ENCODE measurements at regions not wholly inside any gene's neighbourhood (a gene's known extent, or its start where the extent isn't known, plus 50 kb on each side); places are given as distances from the start of the nearest gene placed in this dataset.

DNA sequence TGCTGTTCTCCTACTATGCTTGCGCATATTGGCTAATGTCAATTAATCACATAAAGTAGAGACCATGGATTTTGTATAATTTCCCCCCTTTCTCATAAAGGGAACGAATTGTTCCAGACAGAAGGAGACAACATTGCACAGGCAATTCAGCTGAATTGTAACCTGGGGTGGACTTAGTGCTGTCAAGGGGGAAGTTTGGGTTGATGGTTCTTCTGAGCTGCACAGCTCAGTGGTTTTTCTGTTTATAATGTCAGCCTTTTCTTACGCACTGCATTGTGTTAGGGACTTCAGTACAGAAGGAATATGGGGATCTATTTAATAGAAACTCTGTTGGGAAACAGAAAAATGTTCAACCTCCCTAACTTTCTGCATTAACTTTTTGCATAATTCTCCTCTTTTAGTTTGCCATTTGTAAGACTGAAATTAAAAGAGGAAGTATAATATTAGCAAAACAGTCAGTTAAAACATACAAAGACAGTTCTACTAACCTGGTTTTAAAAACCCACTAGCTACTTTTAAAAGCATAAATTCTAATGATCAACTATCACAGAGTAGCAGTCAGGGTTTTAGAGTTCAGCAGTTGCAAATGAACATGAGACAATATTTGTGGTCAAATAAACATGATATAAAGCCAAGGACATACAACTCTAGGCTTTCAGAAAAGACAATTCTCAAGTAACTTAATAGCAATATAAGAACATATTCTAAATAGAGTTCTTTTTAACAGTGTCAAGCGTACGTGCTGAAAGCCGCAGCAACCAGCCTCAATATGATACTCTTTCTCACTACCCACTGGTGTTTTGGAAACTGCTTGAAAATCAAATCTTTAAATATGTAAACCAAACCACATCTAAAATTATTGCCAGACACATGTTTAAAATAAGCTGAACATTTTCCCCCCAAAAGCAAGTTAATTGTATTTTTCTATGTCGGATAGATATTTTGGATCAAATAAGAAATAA, 393.0 kb downstream of the FSCB start:
- TF ChIP-seq POLR2AphosphoS5 (IDR thresholded peaks at IDR 0.05; ENCODE audit: insufficient read depth in 1 of 2, low read depth in 1 of 2): no peak
- TF ChIP-seq POLR2A (IDR thresholded peaks at IDR 0.05): no peak
- TF ChIP-seq, protein P1, sequence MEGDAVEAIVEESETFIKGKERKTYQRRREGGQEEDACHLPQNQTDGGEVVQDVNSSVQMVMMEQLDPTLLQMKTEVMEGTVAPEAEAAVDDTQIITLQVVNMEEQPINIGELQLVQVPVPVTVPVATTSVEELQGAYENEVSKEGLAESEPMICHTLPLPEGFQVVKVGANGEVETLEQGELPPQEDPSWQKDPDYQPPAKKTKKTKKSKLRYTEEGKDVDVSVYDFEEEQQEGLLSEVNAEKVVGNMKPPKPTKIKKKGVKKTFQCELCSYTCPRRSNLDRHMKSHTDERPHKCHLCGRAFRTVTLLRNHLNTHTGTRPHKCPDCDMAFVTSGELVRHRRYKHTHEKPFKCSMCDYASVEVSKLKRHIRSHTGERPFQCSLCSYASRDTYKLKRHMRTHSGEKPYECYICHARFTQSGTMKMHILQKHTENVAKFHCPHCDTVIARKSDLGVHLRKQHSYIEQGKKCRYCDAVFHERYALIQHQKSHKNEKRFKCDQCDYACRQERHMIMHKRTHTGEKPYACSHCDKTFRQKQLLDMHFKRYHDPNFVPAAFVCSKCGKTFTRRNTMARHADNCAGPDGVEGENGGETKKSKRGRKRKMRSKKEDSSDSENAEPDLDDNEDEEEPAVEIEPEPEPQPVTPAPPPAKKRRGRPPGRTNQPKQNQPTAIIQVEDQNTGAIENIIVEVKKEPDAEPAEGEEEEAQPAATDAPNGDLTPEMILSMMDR (IDR thresholded peaks at IDR 0.05): no peak
- Histone ChIP-seq H3K9me3 (no peaks in the 10 kb centered on the region), H3K4me1 (no peaks in the 10 kb centered on the region), H3K36me3 (no peaks in the 10 kb centered on the region), H3K27ac (no peak overlapping the region), H3K27me3 (no peaks in the 10 kb centered on the region), H3K4me3 (no peak overlapping the region)
- DNase-seq (ENCODE audit: extremely low spot score in 2 of 2): no peak
- intact Hi-C loops (cut with DNase I): no loop called here

DNA sequence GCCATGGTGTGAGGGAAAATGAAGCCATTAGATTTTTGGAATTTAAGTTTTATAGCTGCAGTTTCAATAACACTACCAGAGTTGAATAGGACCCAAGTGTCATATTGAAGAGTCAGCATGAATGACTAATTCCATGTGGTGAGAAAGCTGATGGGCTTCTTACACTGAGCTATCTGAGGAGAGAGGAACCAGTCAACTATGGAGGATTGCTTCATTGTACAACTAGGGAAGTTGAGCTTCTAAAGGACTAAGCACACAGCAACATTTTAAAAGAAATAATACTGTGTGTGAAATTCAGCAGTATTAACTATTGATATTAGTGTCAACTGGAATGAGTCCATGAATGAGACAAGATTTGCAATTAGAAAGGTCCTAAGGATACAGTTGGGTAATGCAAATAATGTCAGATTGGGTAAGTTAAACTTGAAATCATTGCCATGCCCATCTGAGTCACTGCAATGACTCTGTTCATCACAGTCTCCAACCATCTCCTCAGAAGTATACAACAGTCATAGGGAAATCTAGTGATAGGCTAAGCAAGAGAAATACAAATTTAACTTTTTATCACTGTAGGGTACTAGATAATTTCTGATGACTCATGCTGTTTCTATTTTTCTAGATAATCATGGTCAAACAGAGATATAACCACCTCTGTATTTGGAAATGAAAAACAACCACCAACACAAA, 394.2 kb downstream of the FSCB start:
- H3K27ac ChIP-seq: no peak overlapping the region
- no peak overlapping the region for H3K4me3 ChIP-seq
- H3K27me3 ChIP-seq: no peaks in the 10 kb centered on the region
- intact Hi-C loops (cut with DNase I): no loop called here
- no peaks in the 10 kb centered on the region for H3K36me3 ChIP-seq
- H3K9me3 ChIP-seq: no peaks in the 10 kb centered on the region
- TF ChIP-seq POLR2A (IDR thresholded peaks at IDR 0.05): no peak
- no peak for TF ChIP-seq POLR2AphosphoS5 (IDR thresholded peaks at IDR 0.05; ENCODE audit: insufficient read depth in 1 of 2, low read depth in 1 of 2)
- TF ChIP-seq, protein P1 (IDR thresholded peaks at IDR 0.05): no peak
- no peak for DNase-seq (ENCODE audit: extremely low spot score in 2 of 2)
- H3K4me1 ChIP-seq: no peaks in the 10 kb centered on the region

DNA sequence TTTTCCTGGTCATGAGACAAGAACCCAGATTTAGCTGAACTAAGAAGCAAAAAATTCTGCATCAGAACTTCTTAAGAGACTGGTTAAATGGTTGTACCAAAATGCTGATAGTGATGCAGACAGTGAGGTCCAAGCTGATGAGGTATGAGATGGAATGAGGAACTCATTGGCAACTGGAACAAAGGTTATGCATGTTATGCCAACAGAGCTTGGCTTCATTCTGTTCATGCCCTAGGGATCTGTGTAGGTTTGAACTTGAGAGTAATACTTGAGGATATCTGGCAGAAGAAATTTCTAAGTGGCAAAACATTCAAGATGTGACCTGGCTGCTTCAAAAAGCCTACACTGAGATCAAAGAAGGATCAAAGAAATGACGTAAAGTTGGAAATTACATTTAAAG, 398.0 kb downstream of the FSCB start:
- DNase-seq (ENCODE audit: extremely low spot score in 2 of 2): no peak
- no peak overlapping the region for H3K27ac ChIP-seq
- TF ChIP-seq, protein P1 (IDR thresholded peaks at IDR 0.05): no peak
- TF ChIP-seq POLR2AphosphoS5 (IDR thresholded peaks at IDR 0.05; ENCODE audit: insufficient read depth in 1 of 2, low read depth in 1 of 2) (no peak), POLR2A (IDR thresholded peaks at IDR 0.05) (no peak)
- H3K4me1 ChIP-seq: no peaks in the 10 kb centered on the region
- H3K36me3 ChIP-seq: no peaks in the 10 kb centered on the region
- intact Hi-C loops (cut with DNase I): no loop called here
- no peaks in the 10 kb centered on the region for H3K27me3 ChIP-seq
- H3K9me3 ChIP-seq: no peaks in the 10 kb centered on the region
- H3K4me3 ChIP-seq: no peak overlapping the region

DNA sequence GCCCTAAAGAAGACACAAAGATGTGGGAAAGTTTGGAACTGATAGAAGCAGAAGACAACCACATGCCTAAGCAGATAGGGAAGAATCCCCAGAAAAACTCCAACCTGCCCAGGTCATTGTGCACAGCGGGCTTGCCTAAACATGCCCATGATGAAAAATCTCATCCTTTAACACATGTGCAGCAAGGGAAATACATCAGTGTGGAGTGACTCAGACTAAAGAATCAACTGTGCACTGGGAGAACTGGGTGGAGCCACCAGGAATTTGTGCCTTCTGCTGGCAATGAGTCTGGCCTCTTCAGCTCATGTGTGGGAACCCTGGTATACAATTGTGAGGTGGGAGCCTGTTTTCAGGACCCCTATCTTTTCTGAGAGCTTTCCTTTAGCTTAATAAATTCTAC, 398.5 kb downstream of the FSCB start:
- Histone ChIP-seq H3K4me3 (no peak overlapping the region), H3K27ac (no peak overlapping the region), H3K27me3 (no peaks in the 10 kb centered on the region), H3K9me3 (no peaks in the 10 kb centered on the region), H3K36me3 (no peaks in the 10 kb centered on the region), H3K4me1 (no peaks in the 10 kb centered on the region)
- TF ChIP-seq, protein P1 (IDR thresholded peaks at IDR 0.05): no peak
- TF ChIP-seq POLR2A (IDR thresholded peaks at IDR 0.05): no peak
- no peak for DNase-seq (ENCODE audit: extremely low spot score in 2 of 2)
- intact Hi-C loops (cut with DNase I): no loop called here

DNA sequence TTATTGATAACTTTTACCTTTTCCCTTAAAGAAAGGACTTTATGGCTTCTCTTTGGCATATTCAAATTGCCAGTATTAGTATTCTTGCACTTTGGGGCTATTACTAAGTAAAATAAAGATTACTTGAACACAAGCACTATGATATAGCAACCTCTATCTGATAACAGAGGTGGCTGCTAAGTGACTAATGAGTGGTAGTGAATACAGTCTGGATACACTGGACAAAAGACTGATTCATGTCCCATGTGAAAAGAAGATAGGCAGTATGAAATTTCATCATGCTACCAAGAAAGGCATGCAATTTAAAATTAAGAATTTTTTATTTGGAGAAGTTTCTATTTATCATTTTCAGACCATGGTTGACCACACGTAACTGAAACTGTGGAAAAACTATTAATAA, 399.9 kb downstream of the FSCB start:
- no peaks in the 10 kb centered on the region for H3K9me3 ChIP-seq
- no peak overlapping the region for H3K27ac ChIP-seq
- no peak for DNase-seq (ENCODE audit: extremely low spot score in 2 of 2)
- H3K27me3 ChIP-seq: no peaks in the 10 kb centered on the region
- no peaks in the 10 kb centered on the region for H3K4me1 ChIP-seq
- H3K4me3 ChIP-seq: no peak overlapping the region
- H3K36me3 ChIP-seq: no peaks in the 10 kb centered on the region
- intact Hi-C loops (cut with DNase I): no loop called here
- no peak for TF ChIP-seq POLR2AphosphoS5 (IDR thresholded peaks at IDR 0.05; ENCODE audit: insufficient read depth in 1 of 2, low read depth in 1 of 2)
- TF ChIP-seq, protein P1 (IDR thresholded peaks at IDR 0.05): no peak
- TF ChIP-seq POLR2A (IDR thresholded peaks at IDR 0.05): no peak
